Left ventricle myocardium inferior (tissue), 1 donor: ENCODE measurements at regions not wholly inside any gene's neighbourhood (a gene's known extent, or its start where the extent isn't known, plus 50 kb on each side); places are given as distances from the start of the nearest gene placed in this dataset.

Source experiments
- DNase-seq: peaks from one replicate; pipeline ENCODE4 v3.0.0-alpha.2; 2020
- H3K27ac ChIP-seq: fragments of 200-600 bp; replicated peaks from 2 replicates; pipeline ENCODE4 v1.8.0; 2021
- H3K27me3 ChIP-seq: fragments of 200-600 bp; 2 replicates; pipeline ENCODE4 v1.8.0; 2021; ENCODE audit warnings: low read depth
- H3K36me3 ChIP-seq: fragments of 200-600 bp; 2 replicates; pipeline ENCODE4 v1.8.0; 2021
- H3K4me1 ChIP-seq: fragments of 200-600 bp; 2 replicates; pipeline ENCODE4 v1.8.0; 2021
- H3K4me3 ChIP-seq: fragments of 200-600 bp; 2 replicates; pipeline ENCODE4 v1.8.0; 2021; ENCODE audit warnings: mild to moderate bottlenecking, moderate library complexity
- H3K9me3 ChIP-seq: fragments of 200-600 bp; replicated peaks from 2 replicates; pipeline ENCODE4 v1.8.0; 2021
- intact Hi-C: fragments of 100-400 bp; cut with micrococcal nuclease; formaldehyde crosslinking; loops from one replicate; pipeline ENCODE4 v1.11.0; 2022
- TF ChIP-seq, protein P1 (sequence below): fragments of 200-600 bp; IDR thresholded peaks from 2 replicates; pipeline ENCODE4 v1.8.0; 2021; ENCODE audit warnings: antibody characterized with exemption, mild to moderate bottlenecking, borderline replicate concordance
- donor health status: DM: no; HTN: yes; CAD: no; lungs with severe emphysema.

DNA sequence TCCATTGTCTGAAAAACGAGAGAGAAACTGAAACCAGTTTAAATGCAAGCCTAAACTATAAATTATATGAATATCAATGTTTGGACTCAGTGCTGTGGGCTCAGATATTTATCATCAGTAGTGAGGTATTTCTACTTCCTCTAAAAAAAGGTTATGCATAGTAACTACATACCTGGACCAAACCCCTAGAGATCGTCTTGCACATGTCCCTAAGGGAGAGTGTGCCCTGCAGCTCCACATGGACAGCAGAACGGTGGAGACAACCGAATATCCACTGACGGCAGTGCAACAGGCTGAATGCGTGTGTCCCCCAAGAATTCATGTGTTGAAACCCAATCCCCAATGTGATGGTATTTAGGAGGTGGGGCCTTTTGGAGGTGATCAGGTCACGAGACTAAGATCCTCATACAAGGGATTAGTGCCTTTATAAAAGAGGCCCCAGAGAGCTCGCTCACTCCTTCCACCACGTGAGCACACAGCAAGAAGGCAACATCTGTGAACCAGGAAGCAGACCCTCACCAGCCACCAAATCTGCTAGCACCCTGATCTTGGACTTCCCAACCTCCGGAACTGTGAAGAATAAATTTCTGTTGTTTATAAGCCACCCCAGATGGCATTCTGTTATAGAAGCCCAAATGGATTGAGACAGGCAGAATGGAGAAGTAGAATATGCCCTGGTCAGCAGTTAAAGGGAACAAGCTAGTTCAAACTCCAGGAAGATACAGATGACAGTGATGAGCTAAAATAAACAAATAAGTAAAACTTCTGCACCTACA, 208.4 kb downstream of the ANAPC1 start:
- H3K9me3 ChIP-seq, result no peaks in the 10 kb centered on the region
- H3K27me3 ChIP-seq, result peaks cover 3% of the 10 kb centered on the region
- no peaks in the 10 kb centered on the region for H3K36me3 ChIP-seq
- intact Hi-C loops, result no loop called here
- no peak overlapping the region for H3K4me3 ChIP-seq
- DNase-seq, result no peak
- no peaks in the 10 kb centered on the region for H3K4me1 ChIP-seq
- H3K27ac ChIP-seq, result no peak overlapping the region
- TF ChIP-seq, protein P1, sequence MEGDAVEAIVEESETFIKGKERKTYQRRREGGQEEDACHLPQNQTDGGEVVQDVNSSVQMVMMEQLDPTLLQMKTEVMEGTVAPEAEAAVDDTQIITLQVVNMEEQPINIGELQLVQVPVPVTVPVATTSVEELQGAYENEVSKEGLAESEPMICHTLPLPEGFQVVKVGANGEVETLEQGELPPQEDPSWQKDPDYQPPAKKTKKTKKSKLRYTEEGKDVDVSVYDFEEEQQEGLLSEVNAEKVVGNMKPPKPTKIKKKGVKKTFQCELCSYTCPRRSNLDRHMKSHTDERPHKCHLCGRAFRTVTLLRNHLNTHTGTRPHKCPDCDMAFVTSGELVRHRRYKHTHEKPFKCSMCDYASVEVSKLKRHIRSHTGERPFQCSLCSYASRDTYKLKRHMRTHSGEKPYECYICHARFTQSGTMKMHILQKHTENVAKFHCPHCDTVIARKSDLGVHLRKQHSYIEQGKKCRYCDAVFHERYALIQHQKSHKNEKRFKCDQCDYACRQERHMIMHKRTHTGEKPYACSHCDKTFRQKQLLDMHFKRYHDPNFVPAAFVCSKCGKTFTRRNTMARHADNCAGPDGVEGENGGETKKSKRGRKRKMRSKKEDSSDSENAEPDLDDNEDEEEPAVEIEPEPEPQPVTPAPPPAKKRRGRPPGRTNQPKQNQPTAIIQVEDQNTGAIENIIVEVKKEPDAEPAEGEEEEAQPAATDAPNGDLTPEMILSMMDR, result no peak

GRCh38 chr2:111676291-111676822, 207.6 kb downstream of the ANAPC1 start:
- intact Hi-C loops, result no loop called here
- H3K27ac ChIP-seq, result no peak overlapping the region
- H3K4me1 ChIP-seq, result no peaks in the 10 kb centered on the region
- H3K36me3 ChIP-seq, result no peaks in the 10 kb centered on the region
- no peak overlapping the region for H3K4me3 ChIP-seq
- no peaks in the 10 kb centered on the region for H3K9me3 ChIP-seq
- H3K27me3 ChIP-seq, result peaks cover 3% of the 10 kb centered on the region
- TF ChIP-seq, protein P1, result no peak
- no peak for DNase-seq

GRCh38 chr2:111678161-111678560, 205.8 kb downstream of the ANAPC1 start:
- H3K27me3 ChIP-seq, result no peaks in the 10 kb centered on the region
- no peaks in the 10 kb centered on the region for H3K9me3 ChIP-seq
- no peak for DNase-seq
- no peak overlapping the region for H3K27ac ChIP-seq
- no peaks in the 10 kb centered on the region for H3K36me3 ChIP-seq
- no peaks in the 10 kb centered on the region for H3K4me1 ChIP-seq
- TF ChIP-seq, protein P1, result no peak
- H3K4me3 ChIP-seq, result no peak overlapping the region
- intact Hi-C loops, result no loop called here

DNA sequence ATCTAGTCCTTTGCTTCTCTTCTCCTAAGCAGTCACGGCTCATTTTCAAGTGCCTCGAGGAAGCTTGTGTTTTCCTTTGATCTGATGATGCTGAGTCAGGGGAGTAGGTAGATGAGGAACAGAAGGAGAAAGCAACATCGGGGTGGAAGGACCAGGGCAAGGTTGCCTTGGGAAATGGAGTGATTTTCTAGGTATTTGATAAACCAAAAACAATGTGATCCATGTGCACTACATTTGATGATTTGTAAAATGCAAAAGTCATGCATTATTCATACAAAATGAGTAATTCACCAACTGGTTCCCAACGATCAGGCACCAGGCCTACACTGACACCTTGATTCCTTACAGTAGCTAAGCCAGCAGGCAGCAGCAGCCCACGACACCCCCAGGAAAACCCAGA, 205.3 kb downstream of the ANAPC1 start:
- DNase-seq, result no peak
- Histone ChIP-seq H3K9me3 (no peaks in the 10 kb centered on the region), H3K27me3 (no peaks in the 10 kb centered on the region), H3K36me3 (no peaks in the 10 kb centered on the region), H3K4me3 (no peak overlapping the region), H3K27ac (no peak overlapping the region), H3K4me1 (no peaks in the 10 kb centered on the region)
- TF ChIP-seq, protein P1, result no peak
- intact Hi-C loops, result no loop called here

DNA sequence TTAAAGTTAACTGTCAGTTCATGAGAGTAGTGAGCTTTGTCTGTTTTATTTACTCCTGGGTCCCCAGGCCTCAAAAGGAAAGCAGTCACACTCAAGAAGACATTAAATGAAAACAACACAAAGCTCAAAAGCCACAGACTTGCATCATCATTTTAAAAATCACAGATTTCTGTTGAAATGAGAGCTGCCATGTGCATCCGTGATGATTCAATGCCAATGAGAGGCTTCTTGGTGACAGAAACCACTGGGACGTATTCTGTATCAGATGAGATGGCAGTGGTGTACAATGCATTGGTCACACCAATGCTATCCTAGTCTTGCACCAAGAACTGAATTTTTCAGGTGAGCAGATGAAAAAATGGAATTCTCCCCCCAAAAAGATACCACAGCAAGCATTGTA, 204.8 kb downstream of the ANAPC1 start:
- intact Hi-C loops, result no loop called here
- H3K4me3 ChIP-seq, result no peak overlapping the region
- no peaks in the 10 kb centered on the region for H3K9me3 ChIP-seq
- H3K4me1 ChIP-seq, result no peaks in the 10 kb centered on the region
- no peak for DNase-seq
- H3K27ac ChIP-seq, result no peak overlapping the region
- H3K27me3 ChIP-seq, result no peaks in the 10 kb centered on the region
- TF ChIP-seq, protein P1, result no peak
- no peaks in the 10 kb centered on the region for H3K36me3 ChIP-seq
